Glutamatergic neuron (in vitro differentiated cells): ENCODE measurements at regions not wholly inside any gene's neighbourhood (a gene's known extent, or its start where the extent isn't known, plus 50 kb on each side); places are given as distances from the start of the nearest gene placed in this dataset.

Experiments
- DNase-seq: peaks from one replicate; pipeline ENCODE4 v3.0.0; 2022
- H3K27ac Mint-ChIP-seq: one replicate; pipeline ENCODE4 v1.8.0; 2020; ENCODE audit warnings: mild to moderate bottlenecking, mixed read lengths, inconsistent platforms; ENCODE audit not compliant: unreplicated experiment
- H3K27me3 Mint-ChIP-seq: one replicate; pipeline ENCODE4 v1.8.0; 2020; ENCODE audit warnings: mild to moderate bottlenecking, moderate library complexity, mixed read lengths, inconsistent platforms; ENCODE audit not compliant: unreplicated experiment
- H3K36me3 Mint-ChIP-seq: one replicate; pipeline ENCODE4 v1.8.0; 2020; ENCODE audit warnings: mild to moderate bottlenecking, mixed read lengths, inconsistent platforms; ENCODE audit not compliant: unreplicated experiment
- H3K4me1 Mint-ChIP-seq: one replicate; pipeline ENCODE4 v1.8.0; 2020; ENCODE audit warnings: mild to moderate bottlenecking, low read depth, mixed read lengths, inconsistent platforms; ENCODE audit not compliant: unreplicated experiment
- H3K4me3 Mint-ChIP-seq: one replicate; pipeline ENCODE4 v1.8.0; 2020; ENCODE audit warnings: mild to moderate bottlenecking, mixed read lengths, inconsistent platforms; ENCODE audit not compliant: unreplicated experiment
- H3K9me3 Mint-ChIP-seq: one replicate; pipeline ENCODE4 v1.8.0; 2020; ENCODE audit warnings: mild to moderate bottlenecking, moderate library complexity, mixed read lengths, inconsistent platforms; ENCODE audit not compliant: unreplicated experiment
- TF ChIP-seq, protein P1 (sequence below): fragments of 200-600 bp; sonication (generic); IDR thresholded peaks from one replicate; pipeline ENCODE4 v1.5.0; 2021; ENCODE audit not compliant: partially characterized antibody, unreplicated experiment

DNA sequence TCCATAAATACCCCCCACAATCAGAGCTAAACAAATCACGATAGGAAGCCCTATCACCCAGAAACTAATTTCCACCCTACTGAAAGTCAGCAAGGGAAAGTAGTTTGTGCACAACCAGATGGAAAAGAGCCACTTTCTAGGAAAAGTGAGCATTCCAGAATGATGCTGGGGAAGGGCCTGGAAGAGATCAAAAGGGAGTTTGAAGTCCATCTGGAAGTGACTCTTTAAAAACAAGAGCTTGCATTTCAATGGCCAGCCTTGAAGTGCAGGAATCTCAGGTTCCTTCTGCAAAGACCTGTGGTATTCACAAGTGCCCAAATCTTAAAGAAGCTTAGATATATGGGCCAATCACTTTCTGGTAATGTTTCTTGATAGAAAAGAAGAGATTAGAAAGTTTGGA lies 97.0 kb upstream of the LDB2 start:
- TF ChIP-seq, protein P1, sequence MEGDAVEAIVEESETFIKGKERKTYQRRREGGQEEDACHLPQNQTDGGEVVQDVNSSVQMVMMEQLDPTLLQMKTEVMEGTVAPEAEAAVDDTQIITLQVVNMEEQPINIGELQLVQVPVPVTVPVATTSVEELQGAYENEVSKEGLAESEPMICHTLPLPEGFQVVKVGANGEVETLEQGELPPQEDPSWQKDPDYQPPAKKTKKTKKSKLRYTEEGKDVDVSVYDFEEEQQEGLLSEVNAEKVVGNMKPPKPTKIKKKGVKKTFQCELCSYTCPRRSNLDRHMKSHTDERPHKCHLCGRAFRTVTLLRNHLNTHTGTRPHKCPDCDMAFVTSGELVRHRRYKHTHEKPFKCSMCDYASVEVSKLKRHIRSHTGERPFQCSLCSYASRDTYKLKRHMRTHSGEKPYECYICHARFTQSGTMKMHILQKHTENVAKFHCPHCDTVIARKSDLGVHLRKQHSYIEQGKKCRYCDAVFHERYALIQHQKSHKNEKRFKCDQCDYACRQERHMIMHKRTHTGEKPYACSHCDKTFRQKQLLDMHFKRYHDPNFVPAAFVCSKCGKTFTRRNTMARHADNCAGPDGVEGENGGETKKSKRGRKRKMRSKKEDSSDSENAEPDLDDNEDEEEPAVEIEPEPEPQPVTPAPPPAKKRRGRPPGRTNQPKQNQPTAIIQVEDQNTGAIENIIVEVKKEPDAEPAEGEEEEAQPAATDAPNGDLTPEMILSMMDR, result no peak
- peaks cover 7% of the 10 kb centered on the region for H3K36me3 Mint-ChIP-seq
- H3K27ac Mint-ChIP-seq, result no peak overlapping the region
- H3K4me1 Mint-ChIP-seq, result no peaks in the 10 kb centered on the region
- peaks cover 6% of the 10 kb centered on the region for H3K9me3 Mint-ChIP-seq
- H3K4me3 Mint-ChIP-seq, result no peak overlapping the region
- peaks cover 2% of the 10 kb centered on the region for H3K27me3 Mint-ChIP-seq
- no peak for DNase-seq

DNA sequence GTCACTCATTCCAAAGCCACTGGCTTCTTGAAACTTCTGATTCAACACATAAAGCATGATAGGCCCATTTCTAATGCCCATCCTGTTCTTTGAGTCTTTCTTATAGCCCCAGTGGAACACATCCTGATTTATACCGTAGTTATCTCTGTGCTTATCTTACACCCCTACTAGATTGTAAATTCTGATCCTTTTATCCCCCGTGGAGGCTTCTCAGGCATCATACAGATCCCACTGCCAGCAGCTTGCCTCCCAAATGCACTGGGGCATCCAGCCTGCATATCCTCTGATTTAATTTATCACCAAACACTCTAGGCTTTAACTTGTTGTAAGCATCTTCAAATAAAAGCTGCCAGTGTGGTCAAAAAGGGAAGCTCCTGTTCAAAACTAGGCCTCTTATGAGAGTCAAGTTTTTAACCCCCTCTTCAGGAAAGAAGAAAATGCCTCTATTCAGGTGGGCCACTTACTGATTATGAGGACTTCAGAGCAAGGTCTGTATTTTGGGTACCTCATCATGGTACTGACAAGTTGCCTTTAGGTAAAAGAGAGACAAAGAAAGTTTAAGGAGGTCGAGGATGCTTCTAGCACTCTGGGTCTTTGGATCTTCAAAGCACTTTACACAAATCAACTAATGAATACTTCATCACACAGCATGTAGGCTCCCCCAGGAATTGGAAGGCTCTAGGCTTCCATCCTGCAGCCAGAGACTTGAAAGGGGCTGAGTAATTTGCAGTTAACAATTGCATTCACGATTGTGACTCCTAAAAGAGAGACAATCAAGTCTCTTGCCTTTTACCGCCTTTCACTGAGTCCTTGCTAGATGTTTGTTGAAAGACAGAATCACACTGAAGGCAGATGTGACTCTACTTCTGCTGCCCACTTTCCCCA lies 95.8 kb upstream of the LDB2 start:
- TF ChIP-seq, protein P1, result no peak
- no peak for DNase-seq
- Mint-ChIP-seq H3K4me3 (no peak overlapping the region), H3K9me3 (peaks cover 6% of the 10 kb centered on the region), H3K27me3 (peaks cover 2% of the 10 kb centered on the region), H3K27ac (no peak overlapping the region), H3K4me1 (no peaks in the 10 kb centered on the region), H3K36me3 (peaks cover 7% of the 10 kb centered on the region)

DNA sequence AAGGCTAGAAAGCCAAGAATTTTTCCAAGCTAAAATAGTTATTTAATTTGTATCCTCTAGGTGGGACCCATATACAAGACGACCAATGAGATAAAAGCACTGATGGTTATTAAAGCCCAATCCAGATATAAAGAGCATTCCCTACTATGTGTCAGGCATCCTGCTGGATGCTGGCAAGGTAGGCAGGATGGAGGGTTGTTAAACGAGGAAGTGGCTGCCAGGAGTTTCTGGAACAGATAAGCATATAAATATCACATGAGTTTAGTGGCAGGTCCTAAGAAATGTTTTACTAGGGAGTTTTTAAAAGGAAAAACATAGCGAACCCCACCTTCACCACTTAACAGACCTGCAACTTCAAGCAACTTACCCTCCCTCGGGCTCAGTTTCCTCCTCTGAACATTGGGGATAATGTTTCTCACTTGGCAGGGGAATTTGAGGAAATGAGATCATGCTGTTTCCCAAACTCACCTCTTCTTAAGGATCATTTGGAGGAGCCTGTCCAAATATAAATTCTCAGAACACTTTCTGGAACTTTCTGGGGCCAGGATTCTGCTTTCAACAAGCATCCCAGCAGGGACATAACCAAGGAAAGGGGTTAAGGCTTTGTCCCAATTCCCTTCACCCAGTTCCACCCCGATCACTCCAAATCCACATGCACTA lies 94.3 kb upstream of the LDB2 start:
- Mint-ChIP-seq H3K36me3 (no peaks in the 10 kb centered on the region), H3K27me3 (no peaks in the 10 kb centered on the region), H3K9me3 (no peaks in the 10 kb centered on the region), H3K4me3 (no peak overlapping the region), H3K4me1 (no peaks in the 10 kb centered on the region), H3K27ac (no peak overlapping the region)
- no peak for DNase-seq
- TF ChIP-seq, protein P1, result no peak

DNA sequence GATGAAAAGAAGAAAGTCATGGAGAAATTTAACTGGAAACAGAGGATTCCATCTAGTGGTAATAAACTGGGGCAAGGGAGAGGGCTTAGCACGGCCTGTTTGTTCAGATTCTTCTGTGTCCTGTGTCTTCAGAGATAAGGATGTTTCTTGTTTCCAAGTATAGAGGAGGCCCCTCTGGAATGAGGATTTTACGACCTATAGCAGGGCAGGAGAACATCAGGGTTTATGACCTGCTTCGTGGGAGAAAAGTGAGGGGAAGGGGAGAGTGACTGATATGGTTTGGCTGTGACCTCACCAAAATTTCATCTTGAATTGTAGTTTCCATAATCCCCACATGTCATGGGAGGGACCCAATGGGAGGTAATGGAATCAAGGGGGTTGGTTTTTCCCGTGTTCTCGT lies 93.0 kb upstream of the LDB2 start:
- DNase-seq, result no peak
- Mint-ChIP-seq H3K4me3 (no peak overlapping the region), H3K27ac (no peak overlapping the region), H3K4me1 (no peaks in the 10 kb centered on the region), H3K27me3 (no peaks in the 10 kb centered on the region), H3K9me3 (no peaks in the 10 kb centered on the region), H3K36me3 (no peaks in the 10 kb centered on the region)
- TF ChIP-seq, protein P1, result no peak

DNA sequence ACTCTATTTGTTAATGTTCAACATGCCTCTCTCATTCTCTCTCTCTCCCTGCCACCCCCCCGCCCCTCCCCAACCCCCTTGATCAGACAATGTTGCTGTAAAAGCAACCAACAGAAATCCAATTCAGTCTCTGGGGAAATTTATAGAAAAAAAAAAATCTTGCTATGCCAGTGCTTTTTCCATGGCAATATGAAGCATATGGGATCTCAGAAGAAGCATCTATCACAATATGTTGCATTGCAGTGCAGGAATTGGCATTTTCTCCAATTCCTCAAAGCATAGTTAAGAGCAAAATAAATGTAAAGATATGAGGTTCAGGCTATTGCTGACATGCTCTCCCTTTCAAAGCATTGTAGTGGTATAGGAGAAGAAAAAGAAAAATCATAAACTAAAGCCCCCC lies 90.9 kb upstream of the LDB2 start:
- Mint-ChIP-seq H3K36me3 (no peaks in the 10 kb centered on the region), H3K27me3 (no peaks in the 10 kb centered on the region), H3K4me3 (no peak overlapping the region), H3K9me3 (no peaks in the 10 kb centered on the region), H3K27ac (no peak overlapping the region), H3K4me1 (no peaks in the 10 kb centered on the region)
- no peak for DNase-seq
- TF ChIP-seq, protein P1, result no peak
